T-helper 1 cell treated with Interleukin-12 subunit alpha and Interleukin-12 subunit beta and Interleukin-4 antibody, amounts not matched to agents 30 μg/mL and 1 μg/mL, for 36 hours (primary cell): ENCODE measurements at regions not wholly inside any gene's neighbourhood (a gene's known extent, or its start where the extent isn't known, plus 50 kb on each side); places are given as distances from the start of the nearest gene placed in this dataset.

ENCODE experiments used
- H3K27ac Mint-ChIP-seq: one replicate; pipeline ENCODE4 v1.8.0; 2021; ENCODE audit warnings: mild to moderate bottlenecking, mixed read lengths
- H3K27me3 Mint-ChIP-seq: one replicate; pipeline ENCODE4 v1.8.0; 2021; ENCODE audit warnings: low read depth, mixed read lengths
- H3K36me3 Mint-ChIP-seq: one replicate; pipeline ENCODE4 v1.8.0; 2021; ENCODE audit warnings: low read depth, mixed read lengths
- H3K4me1 Mint-ChIP-seq: one replicate; pipeline ENCODE4 v1.8.0; 2021; ENCODE audit warnings: low read depth, mixed read lengths
- H3K4me3 Mint-ChIP-seq: one replicate; pipeline ENCODE4 v1.8.0; 2021; ENCODE audit warnings: mild to moderate bottlenecking, moderate library complexity, mixed read lengths
- H3K9me3 Mint-ChIP-seq: one replicate; pipeline ENCODE4 v1.8.0; 2021; ENCODE audit warnings: mixed read lengths

- H3K9me3 Mint-ChIP-seq: peaks cover 7% of the 10 kb centered on the region
- H3K27me3 Mint-ChIP-seq: no peaks in the 10 kb centered on the region
- H3K36me3 Mint-ChIP-seq: no peaks in the 10 kb centered on the region
- H3K27ac Mint-ChIP-seq: no peak overlapping the region
- H3K4me3 Mint-ChIP-seq: no peak overlapping the region
- H3K4me1 Mint-ChIP-seq: no peaks in the 10 kb centered on the region
Measured at GRCh38 chr2:16338026-16338425, 327.6 kb downstream of the CYRIA start.

- Mint-ChIP-seq H3K4me3 (no peak overlapping the region), H3K36me3 (no peaks in the 10 kb centered on the region), H3K4me1 (no peaks in the 10 kb centered on the region), H3K9me3 (peaks cover 7% of the 10 kb centered on the region), H3K27ac (no peak overlapping the region), H3K27me3 (no peaks in the 10 kb centered on the region)
Measured at GRCh38 chr2:16336916-16337315, 328.7 kb downstream of the CYRIA start.

GRCh38 chr2:16336491-16336890 is 329.1 kb downstream of the CYRIA start:
- Mint-ChIP-seq H3K9me3 (peaks cover 7% of the 10 kb centered on the region), H3K36me3 (no peaks in the 10 kb centered on the region)

GRCh38 chr2:16335947-16336346 is 329.7 kb downstream of the CYRIA start:
- Mint-ChIP-seq H3K9me3 (peaks cover 7% of the 10 kb centered on the region), H3K4me3 (no peak overlapping the region), H3K27me3 (no peaks in the 10 kb centered on the region), H3K4me1 (no peaks in the 10 kb centered on the region), H3K36me3 (no peaks in the 10 kb centered on the region), H3K27ac (no peak overlapping the region)

More at GRCh38 chr2:16336491-16336890, 329.1 kb downstream of the CYRIA start:
- H3K4me1 Mint-ChIP-seq: no peaks in the 10 kb centered on the region
- no peak overlapping the region for H3K27ac Mint-ChIP-seq
- no peak overlapping the region for H3K4me3 Mint-ChIP-seq
- no peaks in the 10 kb centered on the region for H3K27me3 Mint-ChIP-seq

DNA sequence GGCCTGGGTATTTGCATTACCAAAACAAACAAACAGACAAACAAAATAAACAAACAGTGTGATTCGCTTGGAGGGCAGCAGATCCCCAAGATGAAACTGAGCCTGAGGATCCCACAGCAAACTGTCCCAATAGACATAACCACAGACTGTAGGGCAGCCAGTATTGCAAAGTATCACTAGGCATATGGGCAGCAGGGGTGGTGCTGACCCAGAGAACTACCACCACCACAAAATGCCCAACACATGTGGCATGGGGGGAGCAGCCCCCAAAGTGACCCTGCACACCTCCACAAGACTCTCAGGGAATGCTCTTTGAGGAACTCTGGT is 330.1 kb downstream of the CYRIA start:
- H3K36me3 Mint-ChIP-seq: no peaks in the 10 kb centered on the region
- no peaks in the 10 kb centered on the region for H3K4me1 Mint-ChIP-seq
- H3K27me3 Mint-ChIP-seq: no peaks in the 10 kb centered on the region
- H3K4me3 Mint-ChIP-seq: no peak overlapping the region
- H3K27ac Mint-ChIP-seq: no peak overlapping the region
- peaks cover 7% of the 10 kb centered on the region for H3K9me3 Mint-ChIP-seq

GRCh38 chr2:16334886-16335603 is 330.6 kb downstream of the CYRIA start:
- Mint-ChIP-seq H3K4me3 (no peak overlapping the region), H3K27ac (no peak overlapping the region), H3K4me1 (no peaks in the 10 kb centered on the region), H3K9me3 (peaks cover 7% of the 10 kb centered on the region), H3K27me3 (no peaks in the 10 kb centered on the region), H3K36me3 (no peaks in the 10 kb centered on the region)

- no peak overlapping the region for H3K27ac Mint-ChIP-seq
- no peak overlapping the region for H3K4me3 Mint-ChIP-seq
- no peaks in the 10 kb centered on the region for H3K36me3 Mint-ChIP-seq
- no peaks in the 10 kb centered on the region for H3K27me3 Mint-ChIP-seq
- no peaks in the 10 kb centered on the region for H3K4me1 Mint-ChIP-seq
- H3K9me3 Mint-ChIP-seq: peaks cover under 1% of the 10 kb centered on the region
Measured at GRCh38 chr2:16334366-16334765, 331.3 kb downstream of the CYRIA start.

DNA sequence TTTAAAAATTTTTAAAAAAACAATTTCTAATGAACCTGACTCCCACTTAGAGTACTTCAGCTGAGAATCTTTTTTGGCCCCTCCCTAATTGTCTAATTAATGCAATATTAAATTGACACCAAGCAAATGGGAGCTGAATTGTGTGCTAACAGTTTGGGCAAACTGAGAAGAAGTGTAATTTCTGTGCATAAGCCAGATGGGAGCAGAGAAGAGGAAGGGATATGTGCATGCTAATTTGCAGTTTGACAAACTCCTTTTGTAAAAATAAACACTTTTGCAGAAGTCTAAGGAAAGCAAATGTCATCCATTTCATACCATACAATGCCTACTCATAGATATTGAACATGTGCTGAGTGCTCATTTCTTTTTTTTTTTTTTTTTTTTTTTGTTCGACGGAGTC is 332.0 kb downstream of the CYRIA start:
- no peaks in the 10 kb centered on the region for H3K9me3 Mint-ChIP-seq
- H3K4me3 Mint-ChIP-seq: no peak overlapping the region
- no peaks in the 10 kb centered on the region for H3K4me1 Mint-ChIP-seq

GRCh38 chr2:16332681-16333557 is 332.7 kb downstream of the CYRIA start:
- Mint-ChIP-seq H3K4me1 (no peaks in the 10 kb centered on the region), H3K27me3 (no peaks in the 10 kb centered on the region), H3K27ac (no peak overlapping the region)

More for the DNA sequence above, 332.0 kb downstream of the CYRIA start:
- Mint-ChIP-seq H3K27ac (no peak overlapping the region), H3K36me3 (no peaks in the 10 kb centered on the region), H3K27me3 (no peaks in the 10 kb centered on the region)

DNA sequence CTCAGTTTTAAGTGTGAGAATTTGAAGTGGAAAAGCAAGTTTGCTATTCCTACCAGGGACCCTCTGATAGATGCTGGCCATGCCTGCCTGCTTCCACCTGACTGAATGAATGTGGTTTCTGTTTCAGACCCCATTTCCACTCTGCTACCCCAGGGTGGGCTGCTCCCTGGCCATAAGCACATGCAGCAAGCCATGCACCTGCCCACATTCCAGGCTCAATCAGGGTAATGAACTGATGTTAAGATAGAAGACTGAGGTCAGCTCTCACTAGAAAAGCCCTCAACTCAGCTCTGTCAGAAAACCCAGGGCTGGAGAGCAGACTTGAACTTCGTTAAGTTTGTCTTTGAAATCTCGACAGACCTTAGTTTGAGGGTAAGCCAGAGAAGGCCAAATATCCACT is 333.9 kb downstream of the CYRIA start:
- Mint-ChIP-seq H3K4me1 (no peaks in the 10 kb centered on the region), H3K27ac (no peak overlapping the region), H3K9me3 (no peaks in the 10 kb centered on the region), H3K27me3 (no peaks in the 10 kb centered on the region), H3K4me3 (no peak overlapping the region), H3K36me3 (no peaks in the 10 kb centered on the region)

More at GRCh38 chr2:16332681-16333557, 332.7 kb downstream of the CYRIA start:
- Mint-ChIP-seq H3K36me3 (no peaks in the 10 kb centered on the region), H3K4me3 (no peak overlapping the region), H3K9me3 (no peaks in the 10 kb centered on the region)

- Mint-ChIP-seq H3K27ac (no peak overlapping the region), H3K4me3 (no peak overlapping the region), H3K9me3 (no peaks in the 10 kb centered on the region), H3K27me3 (no peaks in the 10 kb centered on the region), H3K4me1 (no peaks in the 10 kb centered on the region), H3K36me3 (no peaks in the 10 kb centered on the region)
Measured at GRCh38 chr2:16330982-16331381, 334.7 kb downstream of the CYRIA start.

DNA sequence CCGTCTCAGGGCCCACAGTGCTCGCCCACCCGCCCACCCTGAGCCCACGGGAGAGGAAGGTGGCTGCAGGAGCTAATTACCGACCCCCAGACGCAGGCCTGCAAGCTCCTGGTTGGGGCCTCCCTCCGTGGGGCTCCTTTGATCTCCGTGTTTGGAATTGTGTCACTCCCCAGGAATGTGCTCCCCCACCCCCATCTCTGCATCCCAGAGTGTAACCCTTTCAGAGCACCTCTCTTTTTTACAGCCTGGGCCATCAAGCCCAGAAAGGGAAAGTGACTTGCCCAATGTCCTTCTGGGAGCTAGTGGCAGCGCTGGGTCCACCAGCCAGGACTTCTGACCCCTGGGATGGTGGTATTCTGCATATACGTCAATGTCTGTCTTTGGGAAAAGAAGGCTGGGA is 335.1 kb downstream of the CYRIA start:
- Mint-ChIP-seq H3K27ac (no peak overlapping the region), H3K27me3 (no peaks in the 10 kb centered on the region), H3K4me3 (no peak overlapping the region), H3K4me1 (no peaks in the 10 kb centered on the region), H3K36me3 (no peaks in the 10 kb centered on the region), H3K9me3 (no peaks in the 10 kb centered on the region)

DNA sequence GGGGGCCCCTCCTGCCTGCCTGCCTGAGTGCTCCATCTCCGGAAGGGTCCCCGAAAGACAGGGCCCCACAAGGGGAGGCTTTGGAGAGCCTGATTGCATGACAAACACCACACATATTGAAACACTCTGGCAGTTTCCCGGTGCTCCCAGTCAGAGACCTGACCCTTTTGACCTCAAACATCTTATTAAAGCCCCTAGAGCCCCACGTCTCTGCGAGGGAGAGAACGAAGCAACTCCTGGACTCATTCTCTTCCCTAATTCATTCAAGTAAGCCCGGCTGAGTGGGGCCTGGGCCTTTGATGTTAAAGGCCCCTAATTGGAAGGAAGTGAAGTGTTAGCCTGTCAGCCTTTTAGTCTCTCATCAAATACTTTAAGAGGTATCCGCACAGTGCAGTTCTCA is 335.6 kb downstream of the CYRIA start:
- H3K4me3 Mint-ChIP-seq: no peak overlapping the region
- no peaks in the 10 kb centered on the region for H3K4me1 Mint-ChIP-seq
- no peaks in the 10 kb centered on the region for H3K9me3 Mint-ChIP-seq
- no peaks in the 10 kb centered on the region for H3K27me3 Mint-ChIP-seq
- H3K36me3 Mint-ChIP-seq: no peaks in the 10 kb centered on the region
- no peak overlapping the region for H3K27ac Mint-ChIP-seq

DNA sequence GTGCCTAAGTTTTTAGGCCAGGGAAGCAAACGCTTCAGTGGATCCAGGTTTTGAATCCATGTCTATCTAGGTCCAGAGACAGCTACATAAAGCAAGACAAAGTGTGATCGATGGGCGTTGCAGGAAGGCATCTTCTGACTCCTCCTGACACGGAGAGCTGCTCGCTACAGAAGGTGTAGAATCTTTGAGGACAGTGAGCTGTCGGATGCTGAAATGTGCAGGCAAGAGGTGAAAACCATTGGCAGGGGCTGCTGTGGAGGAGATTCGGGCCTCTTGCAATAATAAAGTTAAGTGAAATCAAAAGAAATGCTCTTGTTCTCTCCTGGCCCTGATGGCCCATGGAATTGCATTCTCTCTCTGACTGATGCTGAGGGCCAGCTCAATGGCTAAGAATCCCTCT is 336.2 kb downstream of the CYRIA start:
- Mint-ChIP-seq H3K4me3 (no peak overlapping the region), H3K36me3 (no peaks in the 10 kb centered on the region), H3K27me3 (no peaks in the 10 kb centered on the region), H3K27ac (no peak overlapping the region), H3K4me1 (no peaks in the 10 kb centered on the region), H3K9me3 (no peaks in the 10 kb centered on the region)

- H3K27ac Mint-ChIP-seq: no peak overlapping the region
- H3K9me3 Mint-ChIP-seq: no peaks in the 10 kb centered on the region
- no peaks in the 10 kb centered on the region for H3K36me3 Mint-ChIP-seq
- no peaks in the 10 kb centered on the region for H3K27me3 Mint-ChIP-seq
- H3K4me1 Mint-ChIP-seq: no peaks in the 10 kb centered on the region
- H3K4me3 Mint-ChIP-seq: no peak overlapping the region
Measured at GRCh38 chr2:16328521-16329190, 337.0 kb downstream of the CYRIA start.
